ENCODE measurements at regions not wholly inside any gene's neighbourhood (a gene's known extent, or its start where the extent isn't known, plus 50 kb on each side); places are given as distances from the start of the nearest gene placed in this dataset.

- TF ChIP-seq MAX (IDR thresholded peaks at IDR 0.05; ENCODE audit: insufficient read depth, insufficient read length) (no peak), POLR2AphosphoS5 (IDR thresholded peaks at IDR 0.05; ENCODE audit: insufficient read depth, low read depth, low read length) (no peak), CTCF (IDR thresholded peaks at IDR 0.05; ENCODE audit: extremely low read depth in 1 of 2, insufficient read depth in 1 of 2, low read depth in 1 of 2, low read length in 2 of 2) (no peak), POLR2A (IDR thresholded peaks at IDR 0.05; ENCODE audit: low read depth, low read length) (no peak)
Observed at GRCh38 chr12:126346087-126346486, 1280.9 kb downstream of the AACS start.

Measured in endothelial cell of umbilical vein (primary cell).